Sigmoid colon (tissue), 4 donors: ENCODE measurements at regions not wholly inside any gene's neighbourhood (a gene's known extent, or its start where the extent isn't known, plus 50 kb on each side); places are given as distances from the start of the nearest gene placed in this dataset.
"Not testable (repeated sequence)": the region's sequence is repeated elsewhere in the genome, so short reads cannot be mapped to it uniquely, and the experiment has no call there.

Experiments used
- CTCF ChIP-seq, 4 experiments: fragments of 450-650 bp in 3 of 4; fragments of 200-600 bp in 1 of 4; IDR thresholded peaks; one replicate each; pipeline ENCODE4 v1.5.1; 2016 to 2019; ENCODE audit warnings: antibody characterized with exemption in 4 of 4, mild to moderate bottlenecking in 3 of 4, moderate library complexity in 2 of 4
- EP300 ChIP-seq, 4 donors: sonication (generic); formaldehyde crosslinking; IDR thresholded peaks; one replicate each; pipeline ENCODE4 v1.6.1; 2017; ENCODE audit warnings: antibody characterized with exemption in 4 of 4

GRCh38 chr21:6020953-6021716 lies 4500.2 kb upstream of the TPTE start:
- TF ChIP-seq CTCF, EP300 (IDR thresholded peaks at IDR 0.05): not testable (repeated sequence)
